K562 (cell line): ENCODE measurements at regions not wholly inside any gene's neighbourhood (a gene's known extent, or its start where the extent isn't known, plus 50 kb on each side); places are given as distances from the start of the nearest gene placed in this dataset.

Experiments
- ATAC-seq: fragments of 200-7000 bp; cut with Tn5 transposase; 3 replicates; pipeline ENCODE4 v1.9.1; 2020; ENCODE audit warnings: moderate library complexity
- BruUV-seq: library from RNA; stranded (reverse); fragments of 400-500 nt; replicated peaks from 2 replicates; lab custom pipeline; 2021; lab: Mats Ljungman, UMichigan
- CTCF ChIA-PET: fragments of 300-600 bp; formaldehyde crosslinking; extraction: SDS; loops from one replicate; lab custom pipeline; 2021; ENCODE audit warnings: low intra/inter-chr PET ratio; lab: Yijun Ruan, JAX
- POLR2A ChIA-PET: fragments of 300-600, 350-650 bp; sonication (Branson Sonifier 250); formaldehyde crosslinking; extraction: SDS; loops from one replicate; lab custom pipeline; 2021; ENCODE audit warnings: antibody characterized with exemption, inconsistent platforms; lab: Yijun Ruan, JAX
- DNase-seq, 4 experiments: peaks; one replicate each; pipeline versions ENCODE4 v3.0.0 to v3.0.0-alpha.2; 2011 to 2018; ENCODE audit warnings: low spot score in 3 of 4, mixed read lengths in 3 of 4; ENCODE audit errors: extremely low read depth in 1 of 4
- FAIRE-seq: peaks from 2 replicates; lab custom pipeline; 2011; peaks lifted over from hg19 to GRCh38; lab: Jason Lieb, UNC
- H2AFZ ChIP-seq: 2 replicates; pipeline ENCODE4 v1.6.0; 2011; ENCODE audit warnings: low read depth, low read length, control low read depth, inconsistent platforms
- H3K27ac ChIP-seq: fragments of 200-600 bp; 3 replicates; pipeline ENCODE4 v1.8.0; 2011; ENCODE audit warnings: low read depth, mild to moderate bottlenecking, control low read depth, inconsistent platforms, low read length, moderate library complexity, mixed read lengths; ENCODE audit errors: extremely low read depth
- H3K27me3 ChIP-seq, 2 experiments: fragments of 300-600 bp in 1 of 2; 2 replicates in 1 of 2; 3 replicates in 1 of 2; pipeline versions ENCODE4 v1.6.0 to v1.8.0; 2011; ENCODE audit warnings: inconsistent platforms in 2 of 2, low read length in 2 of 2, mild to moderate bottlenecking in 1 of 2, mixed read lengths in 1 of 2, moderate library complexity in 1 of 2; ENCODE audit not compliant: control insufficient read depth in 2 of 2, insufficient read depth in 2 of 2
- H3K36me3 ChIP-seq: fragments of 300-600 bp; 3 replicates; pipeline ENCODE4 v1.8.0; 2011; ENCODE audit warnings: mild to moderate bottlenecking, low read length, inconsistent platforms; ENCODE audit not compliant: control insufficient read depth, insufficient read depth
- H3K4me1 ChIP-seq, 2 experiments: fragments of 200-600 bp in 1 of 2; replicated peaks in 1 of 2; 2 replicates in 1 of 2; 3 replicates in 1 of 2; pipeline versions ENCODE4 v1.5.1 to v1.8.0; 2011; ENCODE audit warnings: inconsistent platforms in 2 of 2, low read length in 2 of 2, mild to moderate bottlenecking in 1 of 2, mixed read lengths in 1 of 2, moderate library complexity in 1 of 2; ENCODE audit not compliant: control insufficient read depth in 2 of 2, insufficient read depth in 2 of 2
- H3K4me2 ChIP-seq: 2 replicates; pipeline ENCODE4 v1.6.1; 2011; ENCODE audit warnings: low read length, control low read depth, inconsistent platforms, mixed read lengths; ENCODE audit not compliant: insufficient read depth
- H3K4me3 ChIP-seq: fragments of 200-600 bp; sonication (generic), shearing (Covaris generic); 2 replicates; pipeline ENCODE4 v1.5.1; 2016; ENCODE audit warnings: control low read depth, inconsistent platforms
- H3K79me2 ChIP-seq: fragments of 200-600 bp; 3 replicates; pipeline ENCODE4 v1.8.0; 2011; ENCODE audit warnings: low read length, inconsistent platforms; ENCODE audit not compliant: control insufficient read depth, insufficient read depth
- H3K9ac ChIP-seq, 2 experiments: 2 replicates each; pipeline versions ENCODE4 v1.6.0 to v1.6.1; 2011; ENCODE audit warnings: low read depth in 2 of 2, low read length in 2 of 2, control low read depth in 1 of 2, inconsistent platforms in 1 of 2, mild to moderate bottlenecking in 1 of 2, mixed read lengths in 1 of 2; ENCODE audit not compliant: insufficient read depth in 1 of 2
- H3K9me1 ChIP-seq: one replicate; pipeline ENCODE4 v1.6.0; 2011; ENCODE audit warnings: inconsistent platforms, mild to moderate bottlenecking, low read length, moderate library complexity; ENCODE audit not compliant: control insufficient read depth, insufficient read depth
- H3K9me3 ChIP-seq: replicated peaks from 2 replicates; pipeline ENCODE4 v1.5.1; 2011; ENCODE audit warnings: low read depth, low read length, inconsistent platforms; ENCODE audit not compliant: control insufficient read depth, insufficient read depth
- H4K20me1 ChIP-seq: replicated peaks from 2 replicates; pipeline ENCODE4 v1.6.1; 2011; ENCODE audit warnings: low read length, inconsistent platforms, mixed read lengths; ENCODE audit not compliant: control insufficient read depth, insufficient read depth
- ATF1 ChIP-seq, 2 experiments: fragments of 450-650 bp in 1 of 2; IDR thresholded peaks; 2 replicates each; pipeline ENCODE4 v1.6.1; 2016; ENCODE audit warnings: missing compliant biosample characterization in 1 of 2, missing genetic modification characterization in 1 of 2
- C11orf30 ChIP-seq: fragments of 450-650 bp; IDR thresholded peaks from 2 replicates; pipeline ENCODE4 v1.6.1; 2016; ENCODE audit warnings: low read depth, mild to moderate bottlenecking
- IRF2 ChIP-seq: sonication (generic); formaldehyde crosslinking; IDR thresholded peaks from 2 replicates; pipeline ENCODE4 v1.8.1; 2022; ENCODE audit warnings: mild to moderate bottlenecking, missing genetic modification reagents
- MAFF ChIP-seq: IDR thresholded peaks from 2 replicates; pipeline ENCODE4 v1.6.1; 2012; ENCODE audit warnings: low read length, improper control_type of control experiment
- MAFG ChIP-seq: fragments of 450-650 bp; conservative IDR thresholded peaks from 2 replicates; pipeline ENCODE4 v1.6.1; 2016; ENCODE audit warnings: missing genetic modification characterization, missing compliant biosample characterization
- NFRKB ChIP-seq: fragments of 450-650 bp; IDR thresholded peaks from 2 replicates; pipeline ENCODE4 v1.6.1; 2016; ENCODE audit warnings: low read depth
- PHB ChIP-seq: fragments of 250-450 bp; sonication (Bioruptor Pico); IDR thresholded peaks from 2 replicates; pipeline ENCODE4 v1.5.0; 2021
- RAD21 ChIP-seq, 2 experiments: fragments of 250-450 bp in 1 of 2; fragments of 450-650 bp in 1 of 2; sonication (Bioruptor Pico) in 1 of 2; formaldehyde crosslinking in 1 of 2; IDR thresholded peaks in 1 of 2; conservative IDR thresholded peaks in 1 of 2; 2 replicates each; pipeline versions ENCODE4 v1.4.0 to v1.8.0; 2020 to 2022; ENCODE audit warnings: mild to moderate bottlenecking in 2 of 2, moderate library complexity in 1 of 2
- ZNF316 ChIP-seq: fragments of 450-650 bp; IDR thresholded peaks from 2 replicates; pipeline ENCODE4 v1.6.1; 2016
- WGBS: fragments of 100-300 bp; shearing (Covaris generic); methylation state at CpG from one replicate; pipeline ENCODE4 v1.1.6; 2016; ENCODE audit warnings: low coverage, mixed read lengths; ENCODE audit not compliant: insufficient coverage; ENCODE audit errors: missing lambda C conversion rate; 5-methylcytosine and 5-hydroxymethylcytosine counted together
- in situ Hi-C: fragments of 300-500 bp; cut with MboI; formaldehyde crosslinking; loops from 4 replicates; pipeline ENCODE4 v1.15.0; 2018; ENCODE audit warnings: inconsistent platforms, mixed read lengths
- intact Hi-C: fragments of 100-400 bp; cut with micrococcal nuclease; formaldehyde crosslinking; loops from 2 replicates; pipeline ENCODE4 v1.14.2; 2022
- TF ChIP-seq, protein P1 (sequence below), 3 experiments: IDR thresholded peaks in 2 of 3; conservative IDR thresholded peaks in 1 of 3; 2 replicates each; pipeline ENCODE4 v1.5.1; 2011 to 2012; ENCODE audit warnings: low read length in 3 of 3, mild to moderate bottlenecking in 3 of 3, control low read depth in 2 of 3, improper control_type of control experiment in 1 of 3, inconsistent platforms in 1 of 3, low read depth in 1 of 3, mixed read lengths in 1 of 3, moderate library complexity in 1 of 3; ENCODE audit not compliant: insufficient read depth in 2 of 3
- TF ChIP-seq, protein P2 (sequence below): fragments of 450-650 bp; IDR thresholded peaks from 2 replicates; pipeline ENCODE4 v1.6.1; 2017; ENCODE audit warnings: mild to moderate bottlenecking, moderate library complexity

DNA sequence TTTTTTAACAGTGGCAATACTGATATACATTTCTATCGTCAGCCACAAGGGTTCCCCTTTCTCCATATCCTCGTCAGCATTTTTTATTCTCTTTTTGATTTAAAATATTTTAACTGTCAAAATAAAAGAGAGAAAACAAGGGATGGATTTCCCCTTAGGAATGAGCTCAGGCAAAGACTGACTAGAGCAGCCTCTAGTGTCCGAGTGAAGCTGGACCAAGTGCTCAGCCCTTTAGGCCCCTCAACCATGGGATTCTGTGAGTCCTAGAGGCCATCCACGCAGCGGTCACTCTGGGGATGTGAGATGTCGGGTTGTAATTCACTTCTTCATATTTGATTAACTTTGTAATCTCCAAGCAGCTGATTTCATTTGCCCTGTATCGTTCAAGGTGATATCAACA, 137.4 kb upstream of the RNF32 start:
- ChIA-PET CTCF (no interaction called here), POLR2A (interaction anchor here (1.3 kb wide), 1 partner anchor 10 kb away, joined by 4 read pairs; no protein-coding TSS in a partner anchor)
- 0 out of 2 replicates have a peak, but pooled peaks have one; percentile 12 for TF ChIP-seq MAFF
- 0 out of 2 replicates have a peak, but pooled peaks have one; percentile 8 for TF ChIP-seq MAFG (tag)
- peak in 1 of 2 experiments; percentile 39; a peak in 2 of 4 replicates for TF ChIP-seq RAD21 (CRISPR knock-in tag; conservative IDR thresholded peaks at IDR 0.05 in 1 of 2, IDR thresholded peaks at IDR 0.05 in 1 of 2)
- peak; percentile 64 for TF ChIP-seq ZNF316
- TF ChIP-seq, protein P1, sequence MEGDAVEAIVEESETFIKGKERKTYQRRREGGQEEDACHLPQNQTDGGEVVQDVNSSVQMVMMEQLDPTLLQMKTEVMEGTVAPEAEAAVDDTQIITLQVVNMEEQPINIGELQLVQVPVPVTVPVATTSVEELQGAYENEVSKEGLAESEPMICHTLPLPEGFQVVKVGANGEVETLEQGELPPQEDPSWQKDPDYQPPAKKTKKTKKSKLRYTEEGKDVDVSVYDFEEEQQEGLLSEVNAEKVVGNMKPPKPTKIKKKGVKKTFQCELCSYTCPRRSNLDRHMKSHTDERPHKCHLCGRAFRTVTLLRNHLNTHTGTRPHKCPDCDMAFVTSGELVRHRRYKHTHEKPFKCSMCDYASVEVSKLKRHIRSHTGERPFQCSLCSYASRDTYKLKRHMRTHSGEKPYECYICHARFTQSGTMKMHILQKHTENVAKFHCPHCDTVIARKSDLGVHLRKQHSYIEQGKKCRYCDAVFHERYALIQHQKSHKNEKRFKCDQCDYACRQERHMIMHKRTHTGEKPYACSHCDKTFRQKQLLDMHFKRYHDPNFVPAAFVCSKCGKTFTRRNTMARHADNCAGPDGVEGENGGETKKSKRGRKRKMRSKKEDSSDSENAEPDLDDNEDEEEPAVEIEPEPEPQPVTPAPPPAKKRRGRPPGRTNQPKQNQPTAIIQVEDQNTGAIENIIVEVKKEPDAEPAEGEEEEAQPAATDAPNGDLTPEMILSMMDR (IDR thresholded peaks at IDR 0.05 in 2 of 3, conservative IDR thresholded peaks at IDR 0.05 in 1 of 3; ENCODE audit: insufficient read depth in 2 of 3, low read depth in 1 of 3, low read length in 3 of 3), result peak; percentile 21 to 35 (median 30); a peak in 2 of 6 replicates
- no peak for TF ChIP-seq NFRKB
- TF ChIP-seq ATF1 (CRISPR knock-in tag; IDR thresholded peaks at IDR 0.05), result no peak
- TF ChIP-seq ATF1 (tag; IDR thresholded peaks at IDR 0.05), result no peak
- no peak for TF ChIP-seq PHB (CRISPR knock-in tag)
- peak; percentile 29; the same call in 1 of the 2 replicates for TF ChIP-seq C11orf30
- TF ChIP-seq IRF2 (CRISPR knock-in tag), result no peak
- TF ChIP-seq, protein P2, sequence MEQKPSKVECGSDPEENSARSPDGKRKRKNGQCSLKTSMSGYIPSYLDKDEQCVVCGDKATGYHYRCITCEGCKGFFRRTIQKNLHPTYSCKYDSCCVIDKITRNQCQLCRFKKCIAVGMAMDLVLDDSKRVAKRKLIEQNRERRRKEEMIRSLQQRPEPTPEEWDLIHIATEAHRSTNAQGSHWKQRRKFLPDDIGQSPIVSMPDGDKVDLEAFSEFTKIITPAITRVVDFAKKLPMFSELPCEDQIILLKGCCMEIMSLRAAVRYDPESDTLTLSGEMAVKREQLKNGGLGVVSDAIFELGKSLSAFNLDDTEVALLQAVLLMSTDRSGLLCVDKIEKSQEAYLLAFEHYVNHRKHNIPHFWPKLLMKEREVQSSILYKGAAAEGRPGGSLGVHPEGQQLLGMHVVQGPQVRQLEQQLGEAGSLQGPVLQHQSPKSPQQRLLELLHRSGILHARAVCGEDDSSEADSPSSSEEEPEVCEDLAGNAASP, result no peak
- ATAC-seq (peak; percentile 81), DNase-seq (peak in 2 of 4 experiments; percentile 32 to 38), FAIRE-seq (no peak)
- no peaks in the 10 kb centered on the region for H4K20me1 ChIP-seq
- no peak overlapping the region for H3K9ac ChIP-seq
- no peak overlapping the region for H3K27ac ChIP-seq
- BruUV-seq, result no TSS peak
- no peak overlapping the region for H3K4me3 ChIP-seq
- no peak overlapping the region; the same call in 1 of the 2 replicates for H3K4me2 ChIP-seq
- H3K36me3 ChIP-seq, result no peaks in the 10 kb centered on the region
- no peak overlapping the region for H2AFZ ChIP-seq
- H3K9me3 ChIP-seq, result no peaks in the 10 kb centered on the region
- in situ Hi-C loops, result no loop called here
- H3K79me2 ChIP-seq, result no peaks in the 10 kb centered on the region
- intact Hi-C loops, result no loop called here
- H3K27me3 ChIP-seq, result peaks cover 40 to 52% of the 10 kb centered on the region in 2 experiments
- H3K9me1 ChIP-seq, result no peaks in the 10 kb centered on the region
- 3% methylated on average over 7 of the region's 7 CpGs for WGBS
- H3K4me1 ChIP-seq, result peaks cover 0 to 3% of the 10 kb centered on the region in 2 experiments; a peak in 1 of 5 replicates
